HCT116 (cell line): ENCODE measurements at regions not wholly inside any gene's neighbourhood (a gene's known extent, or its start where the extent isn't known, plus 50 kb on each side); places are given as distances from the start of the nearest gene placed in this dataset.

Experiments used
- ATAC-seq: fragments of 200-7000 bp; cut with Tn5 transposase; 2 replicates; pipeline ENCODE4 v1.9.1; 2020; ENCODE audit warnings: mild to moderate bottlenecking, moderate library complexity
- BruUV-seq: library from RNA; stranded (reverse); fragments of 400-500 nt; replicated peaks from 2 replicates; lab custom pipeline; 2021; lab: Mats Ljungman, UMichigan
- CTCF ChIA-PET: fragments of 300-600 bp; sonication (Branson Sonifier 250); formaldehyde crosslinking; loops from one replicate; lab custom pipeline; 2021; ENCODE audit warnings: antibody characterized with exemption; lab: Charles Lee
- POLR2A ChIA-PET: fragments of 300-600, 350-600 bp; sonication (Branson Sonifier 250); formaldehyde crosslinking; loops from one replicate; lab custom pipeline; 2021; ENCODE audit warnings: antibody characterized with exemption; lab: Charles Lee
- RAD21 ChIA-PET, 2 experiments: fragments of 300-600 bp; sonication (Branson Sonifier 250); formaldehyde crosslinking; loops; one replicate each; lab custom pipeline; 2023; ENCODE audit warnings: low total read pairs in 2 of 2; ENCODE audit not compliant: uncharacterized antibody in 2 of 2, unreplicated experiment in 2 of 2, low non-redundant PET in 1 of 2; lab: Charles Lee
- DNase-seq: peaks from one replicate; pipeline ENCODE4 v3.0.0-alpha.2; 2010; ENCODE audit warnings: low read depth, low spot score
- H2AFZ ChIP-seq: fragments of 200-600 bp; shearing (Covaris generic), sonication (generic); 2 replicates; pipeline ENCODE4 v1.6.1; 2017; ENCODE audit warnings: low read depth, mixed run types, mixed read lengths, antibody characterized with exemption, low read length; ENCODE audit not compliant: poor library complexity, severe bottlenecking
- H3K27ac ChIP-seq: 2 replicates; pipeline ENCODE4 v1.5.1; 2012; ENCODE audit warnings: low read depth, low read length
- H3K27me3 ChIP-seq: fragments of 200-600 bp; sonication (generic); 2 replicates; pipeline ENCODE4 v1.6.1; 2016; ENCODE audit warnings: mixed run types, low read length, mixed read lengths; ENCODE audit not compliant: insufficient read depth
- H3K36me3 ChIP-seq, 2 experiments: fragments of 200-500 bp in 1 of 2; fragments of 200-600 bp in 1 of 2; sonication (Bioruptor generic) in 1 of 2; sonication (generic) in 1 of 2; 2 replicates each; pipeline versions ENCODE4 v1.5.1 to v1.6.1; 2014 to 2016; ENCODE audit warnings: low read length in 2 of 2, inconsistent platforms in 1 of 2, mixed read lengths in 1 of 2, mixed run types in 1 of 2; ENCODE audit not compliant: insufficient read depth in 2 of 2, control insufficient read depth in 1 of 2
- H3K4me1 ChIP-seq, 2 experiments: fragments of 200-600 bp in 1 of 2; sonication (generic) in 1 of 2; 2 replicates each; pipeline versions ENCODE4 v1.5.1 to v1.6.1; 2012 to 2017; ENCODE audit warnings: low read length in 2 of 2, inconsistent platforms in 1 of 2, mild to moderate bottlenecking in 1 of 2, mixed read lengths in 1 of 2, mixed run types in 1 of 2, moderate library complexity in 1 of 2; ENCODE audit not compliant: insufficient read depth in 2 of 2, control insufficient read depth in 1 of 2
- H3K4me2 ChIP-seq: fragments of 200-600 bp; sonication (generic); 2 replicates; pipeline ENCODE4 v1.6.1; 2017; ENCODE audit warnings: mixed run types, low read length, mixed read lengths
- H3K4me3 ChIP-seq, 2 experiments: fragments of 200-600 bp in 1 of 2; sonication (generic) in 1 of 2; replicated peaks in 1 of 2; 2 replicates each; pipeline ENCODE4 v1.5.1; 2011 to 2016; ENCODE audit warnings: low read length in 2 of 2, control low read depth in 1 of 2, low read depth in 1 of 2, mild to moderate bottlenecking in 1 of 2, mixed read lengths in 1 of 2, mixed run types in 1 of 2
- H3K79me2 ChIP-seq: fragments of 200-600 bp; sonication (generic); 2 replicates; pipeline ENCODE4 v1.6.1; 2017; ENCODE audit warnings: mild to moderate bottlenecking, mixed run types, low read length, moderate library complexity, mixed read lengths; ENCODE audit not compliant: insufficient read depth
- H3K9ac ChIP-seq: fragments of 200-600 bp; sonication (generic); 2 replicates; pipeline ENCODE4 v1.6.1; 2016; ENCODE audit warnings: low read length, mixed read lengths
- H3K9me2 ChIP-seq: fragments of 200-600 bp; sonication (generic), shearing (Covaris generic); 2 replicates; pipeline ENCODE4 v1.6.1; 2017; ENCODE audit warnings: mixed run types, mild to moderate bottlenecking, moderate library complexity; ENCODE audit not compliant: insufficient read depth
- H3K9me3 ChIP-seq, 2 experiments: fragments of 200-500 bp in 1 of 2; fragments of 200-600 bp in 1 of 2; sonication (Bioruptor generic) in 1 of 2; sonication (generic) in 1 of 2; 2 replicates each; pipeline ENCODE4 v1.6.1; 2014 to 2017; ENCODE audit warnings: low read length in 2 of 2, mixed read lengths in 2 of 2, inconsistent platforms in 1 of 2, low read depth in 1 of 2, mild to moderate bottlenecking in 1 of 2, mixed run types in 1 of 2, moderate library complexity in 1 of 2; ENCODE audit not compliant: control insufficient read depth in 1 of 2, insufficient read depth in 1 of 2
- H4K20me1 ChIP-seq: fragments of 200-600 bp; sonication (generic), shearing (Covaris generic); 2 replicates; pipeline ENCODE4 v1.6.1; 2017; ENCODE audit warnings: mixed run types, mild to moderate bottlenecking, moderate library complexity; ENCODE audit not compliant: insufficient read depth
- CBX3 ChIP-seq: IDR thresholded peaks from 2 replicates; pipeline ENCODE4 v1.6.1; 2012; ENCODE audit warnings: low read depth
- EGR1 ChIP-seq: IDR thresholded peaks from 2 replicates; pipeline ENCODE4 v1.6.1; 2012; ENCODE audit warnings: low read depth
- ELF1 ChIP-seq: IDR thresholded peaks from 2 replicates; pipeline ENCODE4 v1.6.1; 2012; ENCODE audit warnings: low read depth, borderline replicate concordance
- EZH2 ChIP-seq: fragments of 200-600 bp; sonication (generic); IDR thresholded peaks from 2 replicates; pipeline ENCODE4 v1.6.1; 2017; ENCODE audit warnings: antibody characterized with exemption, mixed run types
- EZH2phosphoT487 ChIP-seq: fragments of 200-600 bp; IDR thresholded peaks from 2 replicates; pipeline ENCODE4 v1.6.1; 2018; ENCODE audit warnings: antibody characterized with exemption, borderline replicate concordance
- JUND ChIP-seq: IDR thresholded peaks from 2 replicates; pipeline ENCODE4 v1.6.1; 2012
- RAD21 ChIP-seq: IDR thresholded peaks from 2 replicates; pipeline ENCODE4 v1.6.1; 2012; ENCODE audit warnings: low read depth, mild to moderate bottlenecking
- REST ChIP-seq: IDR thresholded peaks from 2 replicates; pipeline ENCODE4 v1.6.1; 2012; ENCODE audit warnings: low read depth
- SRF ChIP-seq: IDR thresholded peaks from 2 replicates; pipeline ENCODE4 v1.6.1; 2012; ENCODE audit warnings: low read depth
- YY1 ChIP-seq: IDR thresholded peaks from 2 replicates; pipeline ENCODE4 v1.6.1; 2011; ENCODE audit warnings: low read length, low read depth, moderate library complexity, mild to moderate bottlenecking; ENCODE audit not compliant: insufficient replicate concordance; ENCODE audit errors: extremely low read depth
- intact Hi-C: fragments of 100-400 bp; cut with micrococcal nuclease; formaldehyde crosslinking; loops from 2 replicates; pipeline ENCODE4 v1.10.0; 2022
- TF ChIP-seq, protein P1 (sequence below): IDR thresholded peaks from 2 replicates; pipeline ENCODE4 v1.6.1; 2011; ENCODE audit warnings: mild to moderate bottlenecking, low read length, moderate library complexity; ENCODE audit not compliant: insufficient replicate concordance; ENCODE audit errors: extremely low read depth
- TF ChIP-seq, protein P2 (sequence below), 3 experiments: fragments of 200-600 bp in 1 of 3; sonication (generic) in 1 of 3; IDR thresholded peaks in 2 of 3; conservative IDR thresholded peaks in 1 of 3; 2 replicates each; pipeline ENCODE4 v1.5.1; 2012 to 2017; ENCODE audit warnings: low read depth in 2 of 3, low read length in 2 of 3, antibody characterized with exemption in 1 of 3, borderline replicate concordance in 1 of 3, control low read depth in 1 of 3, mild to moderate bottlenecking in 1 of 3, mixed read lengths in 1 of 3, mixed run types in 1 of 3, moderate library complexity in 1 of 3; ENCODE audit not compliant: insufficient read depth in 1 of 3

DNA sequence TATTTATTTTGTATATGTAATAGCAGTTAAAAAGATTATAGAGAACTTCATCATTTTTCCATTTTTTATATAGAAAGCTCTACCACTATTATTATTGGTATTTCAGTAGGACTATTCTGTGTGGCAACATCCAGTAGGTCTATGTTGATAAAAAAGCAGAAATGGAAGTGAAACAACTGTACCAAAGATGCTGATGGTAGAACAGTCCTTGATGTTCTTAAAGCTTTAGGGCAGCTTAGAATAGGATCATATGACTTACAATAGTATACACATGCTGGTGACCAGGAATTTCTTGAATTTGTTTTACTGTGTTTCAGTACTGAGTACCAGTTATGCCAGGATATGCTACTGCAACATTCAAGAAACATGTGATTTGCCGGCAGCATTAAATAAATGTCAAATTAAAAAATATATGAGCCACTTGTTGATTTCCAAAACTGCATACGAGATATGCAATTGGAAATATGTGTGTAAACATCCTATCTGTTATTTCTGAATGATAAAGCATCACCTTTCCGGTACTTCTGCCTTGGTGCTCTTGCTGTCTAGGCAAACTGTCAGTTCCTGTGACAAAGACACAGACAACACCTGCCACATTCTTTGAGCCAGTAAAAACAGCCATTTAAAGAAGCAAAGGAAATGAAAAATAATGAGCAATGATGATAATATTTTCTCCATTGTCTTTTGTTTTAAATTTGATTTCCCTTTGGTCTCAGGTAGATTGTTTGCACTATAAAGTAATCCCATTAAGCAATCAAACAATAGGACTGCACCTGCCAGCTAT, 649.2 kb downstream of the ZPLD1 start (continued):
- no peak for TF ChIP-seq REST
- no peak for TF ChIP-seq RAD21
- TF ChIP-seq JUND = no peak
- TF ChIP-seq EZH2 = no peak
- no peak for TF ChIP-seq EZH2phosphoT487

DNA sequence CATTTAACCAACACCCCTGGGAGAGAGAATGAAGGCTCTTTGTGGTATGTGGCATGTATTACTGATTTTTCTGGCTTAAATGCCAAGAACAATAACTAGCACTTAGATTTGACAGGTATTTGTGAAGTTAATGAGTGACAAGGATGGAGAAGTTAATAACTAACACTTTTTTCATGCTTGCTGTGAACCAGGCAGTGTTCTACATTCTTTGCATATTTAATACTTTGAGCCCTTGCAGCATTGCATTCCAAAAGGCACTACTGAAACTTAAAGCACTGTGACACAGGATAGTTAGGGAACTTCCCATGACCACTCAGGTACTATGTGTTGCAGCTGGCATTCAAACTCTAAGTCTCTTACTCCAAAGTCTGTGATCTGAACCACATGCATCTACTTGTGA, 650.6 kb downstream of the ZPLD1 start:
- RAD21 ChIA-PET = no interaction called here
- Histone ChIP-seq H3K36me3 (no peaks in the 10 kb centered on the region), H3K9me2 (no peaks in the 10 kb centered on the region), H3K4me2 (no peak overlapping the region), H3K9me3 (no peaks in the 10 kb centered on the region), H3K4me1 (no peaks in the 10 kb centered on the region), H4K20me1 (no peaks in the 10 kb centered on the region), H3K4me3 (no peak overlapping the region), H3K27me3 (no peaks in the 10 kb centered on the region), H3K9ac (no peak overlapping the region), H2AFZ (no peak overlapping the region), H3K27ac (no peak overlapping the region), H3K79me2 (no peaks in the 10 kb centered on the region)
- DNase-seq (no peak), ATAC-seq (no peak)
- no TSS peak for BruUV-seq
- POLR2A ChIA-PET = no interaction called here
- intact Hi-C loops = no loop called here
- TF ChIP-seq ELF1 (no peak), JUND (no peak), SRF (no peak), YY1 (no peak), RAD21 (no peak), CBX3 (no peak), EGR1 (no peak)
- TF ChIP-seq, protein P1, sequence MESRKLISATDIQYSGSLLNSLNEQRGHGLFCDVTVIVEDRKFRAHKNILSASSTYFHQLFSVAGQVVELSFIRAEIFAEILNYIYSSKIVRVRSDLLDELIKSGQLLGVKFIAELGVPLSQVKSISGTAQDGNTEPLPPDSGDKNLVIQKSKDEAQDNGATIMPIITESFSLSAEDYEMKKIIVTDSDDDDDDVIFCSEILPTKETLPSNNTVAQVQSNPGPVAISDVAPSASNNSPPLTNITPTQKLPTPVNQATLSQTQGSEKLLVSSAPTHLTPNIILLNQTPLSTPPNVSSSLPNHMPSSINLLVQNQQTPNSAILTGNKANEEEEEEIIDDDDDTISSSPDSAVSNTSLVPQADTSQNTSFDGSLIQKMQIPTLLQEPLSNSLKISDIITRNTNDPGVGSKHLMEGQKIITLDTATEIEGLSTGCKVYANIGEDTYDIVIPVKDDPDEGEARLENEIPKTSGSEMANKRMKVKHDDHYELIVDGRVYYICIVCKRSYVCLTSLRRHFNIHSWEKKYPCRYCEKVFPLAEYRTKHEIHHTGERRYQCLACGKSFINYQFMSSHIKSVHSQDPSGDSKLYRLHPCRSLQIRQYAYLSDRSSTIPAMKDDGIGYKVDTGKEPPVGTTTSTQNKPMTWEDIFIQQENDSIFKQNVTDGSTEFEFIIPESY = no peak
- TF ChIP-seq, protein P2, sequence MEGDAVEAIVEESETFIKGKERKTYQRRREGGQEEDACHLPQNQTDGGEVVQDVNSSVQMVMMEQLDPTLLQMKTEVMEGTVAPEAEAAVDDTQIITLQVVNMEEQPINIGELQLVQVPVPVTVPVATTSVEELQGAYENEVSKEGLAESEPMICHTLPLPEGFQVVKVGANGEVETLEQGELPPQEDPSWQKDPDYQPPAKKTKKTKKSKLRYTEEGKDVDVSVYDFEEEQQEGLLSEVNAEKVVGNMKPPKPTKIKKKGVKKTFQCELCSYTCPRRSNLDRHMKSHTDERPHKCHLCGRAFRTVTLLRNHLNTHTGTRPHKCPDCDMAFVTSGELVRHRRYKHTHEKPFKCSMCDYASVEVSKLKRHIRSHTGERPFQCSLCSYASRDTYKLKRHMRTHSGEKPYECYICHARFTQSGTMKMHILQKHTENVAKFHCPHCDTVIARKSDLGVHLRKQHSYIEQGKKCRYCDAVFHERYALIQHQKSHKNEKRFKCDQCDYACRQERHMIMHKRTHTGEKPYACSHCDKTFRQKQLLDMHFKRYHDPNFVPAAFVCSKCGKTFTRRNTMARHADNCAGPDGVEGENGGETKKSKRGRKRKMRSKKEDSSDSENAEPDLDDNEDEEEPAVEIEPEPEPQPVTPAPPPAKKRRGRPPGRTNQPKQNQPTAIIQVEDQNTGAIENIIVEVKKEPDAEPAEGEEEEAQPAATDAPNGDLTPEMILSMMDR (IDR thresholded peaks at IDR 0.05 in 2 of 3, conservative IDR thresholded peaks at IDR 0.05 in 1 of 3; ENCODE audit: borderline replicate concordance in 1 of 3, insufficient read depth in 1 of 3, low read depth in 2 of 3, low read length in 2 of 3) = no peak
- CTCF ChIA-PET = no interaction called here
